ENCODE measurements at regions not wholly inside any gene's neighbourhood (a gene's known extent, or its start where the extent isn't known, plus 50 kb on each side); places are given as distances from the start of the nearest gene placed in this dataset.
"Not testable (repeated sequence)": the region's sequence is repeated elsewhere in the genome, so short reads cannot be mapped to it uniquely, and the experiment has no call there.

DNA sequence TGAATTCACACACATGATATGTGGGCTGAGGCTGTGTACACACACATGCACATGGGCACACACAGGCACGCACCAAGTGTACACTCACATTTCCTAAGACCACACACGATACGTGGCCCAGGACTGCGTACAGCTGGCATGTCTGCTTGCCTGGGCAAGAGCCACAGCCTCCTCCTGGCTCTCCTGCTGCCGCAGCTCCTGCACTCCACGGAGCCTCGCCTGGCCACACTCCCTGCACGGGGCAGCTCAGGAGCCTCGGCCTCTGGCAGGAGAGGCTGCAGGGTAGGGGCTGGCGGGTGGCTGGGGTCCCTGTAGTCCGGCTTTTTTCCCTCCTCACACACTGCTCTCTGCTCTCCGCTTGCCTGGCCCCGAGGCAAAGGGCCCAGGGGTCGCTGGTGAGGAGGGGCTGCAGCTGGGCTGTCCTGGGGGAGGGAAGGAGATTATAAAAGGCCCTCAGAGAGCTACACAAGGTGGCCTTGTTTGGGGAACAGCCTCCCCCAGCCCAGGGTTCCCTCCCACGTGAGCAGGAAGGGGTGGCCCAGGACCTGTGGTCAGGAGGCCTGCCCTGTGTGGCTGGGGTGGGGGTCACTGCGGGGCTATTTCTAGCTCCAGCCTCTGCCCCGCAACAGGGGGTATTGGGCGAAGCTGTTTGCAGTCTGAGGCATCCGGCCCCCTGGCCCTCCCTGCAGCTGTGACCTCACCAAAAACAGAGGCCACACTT lies 89.0 kb upstream of the SFSWAP start:
- Histone ChIP-seq H3K36me3 (replicated peaks; ENCODE audit: control insufficient read depth, insufficient read depth, low read length) (no peaks in the 10 kb centered on the region), H3K27me3 (ENCODE audit: control insufficient read depth, insufficient read depth, low read length) (no peaks in the 10 kb centered on the region; the same call in none of the 2 replicates), H3K4me3 (ENCODE audit: insufficient read depth, low read depth, low read length) (no peak overlapping the region)
- peak; percentile 77 for DNase-seq

DNA sequence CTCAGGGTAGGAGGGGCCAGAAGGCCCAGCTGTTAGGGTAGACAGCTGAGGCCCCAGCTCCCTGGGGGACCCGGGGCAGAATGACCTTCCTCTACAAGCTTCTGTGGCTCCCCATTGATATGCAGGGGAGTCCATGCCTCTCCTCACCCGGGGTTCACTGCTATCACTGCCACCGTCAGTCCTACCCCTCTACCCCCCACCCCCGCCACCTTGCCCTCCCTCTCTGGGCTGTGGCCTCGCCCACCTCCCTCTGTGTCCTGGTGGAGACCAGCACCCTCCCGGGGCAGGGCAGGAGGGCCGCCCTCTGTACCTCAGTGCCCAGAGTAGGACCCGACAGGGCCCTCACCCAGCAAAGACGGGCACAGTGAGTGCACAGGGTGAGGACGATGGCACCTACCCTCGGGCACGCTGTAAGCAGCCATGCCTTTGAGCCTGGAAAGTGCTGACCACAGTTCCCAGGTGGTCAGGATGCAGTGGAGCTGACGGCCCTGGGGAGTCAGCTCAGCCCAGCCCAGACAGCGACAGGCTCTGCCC lies 88.4 kb upstream of the SFSWAP start:
- no peaks in the 10 kb centered on the region; the same call in none of the 2 replicates for H3K27me3 ChIP-seq (ENCODE audit: control insufficient read depth, insufficient read depth, low read length)
- H3K36me3 ChIP-seq (replicated peaks; ENCODE audit: control insufficient read depth, insufficient read depth, low read length): no peaks in the 10 kb centered on the region
- DNase-seq: peak; percentile 59
- H3K4me3 ChIP-seq (ENCODE audit: insufficient read depth, low read depth, low read length): no peak overlapping the region

DNA sequence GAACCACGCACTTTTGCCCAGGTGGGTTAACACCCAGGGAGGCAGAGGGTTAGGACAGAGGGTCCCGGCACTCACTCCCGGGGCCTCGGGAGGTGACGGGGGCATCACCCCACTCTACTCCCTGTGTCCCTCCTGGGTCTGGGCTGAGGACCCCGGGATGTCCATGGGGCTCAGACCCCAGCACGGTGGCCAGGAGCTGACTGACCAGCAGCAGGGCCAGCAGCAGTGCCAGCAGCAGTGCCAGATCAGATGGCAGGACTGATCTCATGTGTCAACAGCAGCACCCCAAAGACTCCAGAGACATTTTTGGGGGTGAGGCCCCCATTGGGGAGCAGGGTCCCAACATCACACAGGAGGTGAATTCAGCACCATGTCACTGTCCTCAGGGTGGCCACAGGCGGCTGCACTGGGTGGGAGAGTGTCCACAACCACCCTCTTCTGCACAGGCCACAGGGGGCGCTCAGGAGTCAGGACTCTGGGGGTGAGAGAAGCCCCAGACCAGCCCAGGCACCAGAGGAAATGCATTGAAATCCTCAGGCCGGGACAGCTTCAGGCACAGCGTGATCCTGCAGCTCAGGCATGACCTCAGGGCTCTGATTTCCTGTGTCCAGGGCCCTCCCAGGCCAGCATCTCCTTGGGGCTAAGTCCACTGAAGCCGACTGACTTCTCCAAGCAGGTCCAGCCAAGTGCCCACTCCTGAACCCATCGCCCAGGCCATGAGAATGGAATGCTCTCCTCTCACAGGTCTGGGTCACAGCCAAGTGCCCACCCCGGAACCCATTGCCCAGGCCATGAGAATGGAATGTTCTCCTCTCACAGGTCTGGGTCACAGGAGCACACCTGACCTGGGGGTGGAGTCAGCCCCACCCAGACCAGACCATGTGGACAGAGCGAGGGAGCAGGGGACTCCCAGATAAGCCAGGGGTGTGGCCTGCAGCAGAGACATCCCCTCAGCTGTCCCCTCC lies 87.2 kb upstream of the SFSWAP start:
- peak; percentile 68 for DNase-seq
- not testable (repeated sequence) for H3K36me3 ChIP-seq (replicated peaks; ENCODE audit: control insufficient read depth, insufficient read depth, low read length); H3K4me3 ChIP-seq (ENCODE audit: insufficient read depth, low read depth, low read length); H3K27me3 ChIP-seq (ENCODE audit: control insufficient read depth, insufficient read depth, low read length)

DNA sequence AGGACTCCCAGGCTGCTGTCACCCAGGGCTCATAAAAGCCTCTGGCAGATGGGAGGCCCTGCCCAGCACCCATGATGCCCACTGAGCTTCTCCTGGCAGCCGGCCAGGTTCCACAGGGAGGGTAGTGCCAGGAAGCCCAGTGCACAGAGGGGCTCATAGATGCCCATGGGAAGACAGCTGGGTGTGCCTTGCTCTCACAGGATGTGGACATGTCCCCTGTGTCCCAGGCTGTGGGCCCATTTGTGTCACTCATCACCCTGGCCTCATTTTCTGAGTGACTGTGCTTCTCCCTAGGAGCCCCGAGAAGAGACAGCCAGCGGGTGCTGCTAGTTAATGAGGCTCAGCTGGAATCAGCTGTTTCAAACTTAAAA lies 86.5 kb upstream of the SFSWAP start:
- H3K27me3 ChIP-seq (ENCODE audit: control insufficient read depth, insufficient read depth, low read length); H3K36me3 ChIP-seq (replicated peaks; ENCODE audit: control insufficient read depth, insufficient read depth, low read length); H3K4me3 ChIP-seq (ENCODE audit: insufficient read depth, low read depth, low read length): not testable (repeated sequence)
- DNase-seq: peak; percentile 55

DNA sequence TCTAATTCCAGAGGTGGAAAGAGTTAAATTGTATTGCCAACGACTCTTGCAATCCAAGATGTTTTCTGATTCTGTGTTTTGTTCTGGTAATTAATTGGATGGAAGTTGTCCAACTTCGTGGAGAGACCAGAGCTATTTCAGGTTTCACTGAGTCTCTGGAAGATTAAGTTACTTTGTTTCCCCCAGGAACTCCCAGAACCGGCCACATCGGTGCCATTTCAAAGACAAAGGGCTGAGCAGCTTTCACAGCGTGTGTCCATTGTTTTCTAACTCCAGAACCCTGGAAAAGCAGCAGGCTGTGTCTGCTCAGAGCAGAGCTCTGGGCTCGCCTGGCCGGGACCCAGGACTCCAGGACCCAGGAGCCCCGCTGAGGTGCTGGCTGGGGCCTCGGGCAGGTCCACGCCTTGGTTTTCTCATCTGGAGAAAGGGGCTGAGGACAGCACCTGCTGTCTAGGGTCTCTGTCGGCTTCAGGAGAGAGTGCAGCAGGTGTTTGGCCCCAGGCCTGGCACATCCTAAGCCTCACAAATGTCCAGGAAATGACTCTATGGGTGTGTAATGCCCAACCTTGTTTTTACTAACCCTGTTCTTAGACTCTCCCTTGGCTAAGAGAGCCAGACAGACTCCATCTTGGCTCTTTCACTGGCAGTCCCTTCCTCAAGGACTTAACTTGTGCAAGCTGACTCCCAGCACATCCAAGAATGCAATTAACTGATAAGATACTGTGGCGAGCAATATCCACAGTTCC lies 86.0 kb upstream of the SFSWAP start:
- H3K36me3 ChIP-seq (replicated peaks; ENCODE audit: control insufficient read depth, insufficient read depth, low read length); H3K4me3 ChIP-seq (ENCODE audit: insufficient read depth, low read depth, low read length); H3K27me3 ChIP-seq (ENCODE audit: control insufficient read depth, insufficient read depth, low read length): not testable (repeated sequence)
- DNase-seq: peak; percentile 72

DNA sequence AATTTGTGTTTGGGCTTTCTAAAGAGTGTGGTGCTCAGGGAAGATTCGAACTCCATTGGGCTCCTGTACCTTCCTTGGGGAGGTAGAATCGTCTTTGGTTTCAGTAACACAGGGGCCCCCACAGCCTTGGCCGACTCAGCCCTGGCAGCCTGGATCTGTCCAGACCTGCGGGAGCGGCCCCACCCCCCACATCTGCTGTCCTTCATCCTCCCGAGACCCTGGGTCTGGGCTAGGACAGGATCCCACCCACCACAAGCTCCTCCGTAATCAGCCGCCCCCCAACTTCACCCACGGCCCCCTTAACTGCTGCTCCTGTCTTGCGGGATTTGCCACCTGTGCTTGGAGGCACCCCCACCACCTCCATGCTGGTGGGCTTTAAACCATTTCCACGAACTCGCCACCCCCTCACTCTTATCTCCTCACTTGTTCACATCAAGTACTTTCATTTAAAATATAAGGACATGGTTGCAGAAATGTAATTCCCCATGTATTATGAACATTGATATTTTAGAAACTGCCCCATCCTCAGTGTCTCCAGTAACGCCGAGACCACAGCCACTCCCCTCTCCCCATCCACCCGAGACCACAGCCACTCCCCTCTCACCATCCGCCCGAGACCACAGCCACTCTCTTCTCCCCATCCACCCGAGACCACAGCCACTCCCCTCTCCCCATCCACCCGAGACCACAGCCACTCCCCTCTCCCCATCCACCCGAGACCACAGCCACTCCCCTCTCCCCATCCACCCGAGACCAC lies 84.7 kb upstream of the SFSWAP start:
- DNase-seq; H3K36me3 ChIP-seq (replicated peaks; ENCODE audit: control insufficient read depth, insufficient read depth, low read length); H3K27me3 ChIP-seq (ENCODE audit: control insufficient read depth, insufficient read depth, low read length): not testable (repeated sequence)
- H3K4me3 ChIP-seq (ENCODE audit: insufficient read depth, low read depth, low read length): peak overlapping the region; percentile 24

DNA sequence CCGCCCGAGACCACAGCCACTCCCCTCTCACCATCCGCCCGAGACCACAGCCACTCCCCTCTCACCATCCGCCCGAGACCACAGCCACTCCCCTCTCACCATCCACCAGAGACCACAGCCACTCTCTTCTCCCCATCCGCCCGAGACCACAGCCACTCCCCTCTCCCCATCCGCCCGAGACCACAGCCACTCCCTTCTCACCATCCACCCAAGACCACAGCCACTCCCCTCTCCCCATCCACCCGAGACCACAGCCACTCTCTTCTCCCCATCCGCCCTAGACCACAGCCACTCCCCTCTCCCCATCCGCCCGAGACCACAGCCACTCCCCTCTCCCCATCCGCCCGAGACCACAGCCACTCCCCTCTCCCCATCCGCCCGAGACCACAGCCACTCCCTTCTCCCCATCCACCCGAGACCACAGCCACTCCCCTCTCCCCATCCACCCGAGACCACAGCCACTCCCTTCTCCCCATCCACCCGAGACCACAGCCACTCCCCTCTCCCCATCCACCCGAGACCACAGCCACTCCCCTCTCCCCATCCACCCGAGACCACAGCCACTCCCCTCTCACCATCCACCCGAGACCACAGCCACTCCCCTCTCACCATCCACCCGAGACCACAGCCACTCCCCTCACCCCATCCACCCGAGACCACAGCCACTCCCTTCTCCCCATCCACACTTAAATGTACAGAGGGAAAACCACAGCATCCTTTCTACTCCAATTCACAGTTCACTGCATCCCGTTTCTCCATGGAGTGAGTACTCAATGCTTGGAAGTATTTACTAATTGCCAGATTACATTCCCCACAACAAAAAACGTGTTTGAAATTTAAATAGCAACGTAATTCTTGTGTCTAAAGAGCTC lies 83.5 kb upstream of the SFSWAP start:
- peak overlapping the region; percentile 40 for H3K4me3 ChIP-seq (ENCODE audit: insufficient read depth, low read depth, low read length)
- not testable (repeated sequence) for DNase-seq; H3K36me3 ChIP-seq (replicated peaks; ENCODE audit: control insufficient read depth, insufficient read depth, low read length); H3K27me3 ChIP-seq (ENCODE audit: control insufficient read depth, insufficient read depth, low read length)

DNA sequence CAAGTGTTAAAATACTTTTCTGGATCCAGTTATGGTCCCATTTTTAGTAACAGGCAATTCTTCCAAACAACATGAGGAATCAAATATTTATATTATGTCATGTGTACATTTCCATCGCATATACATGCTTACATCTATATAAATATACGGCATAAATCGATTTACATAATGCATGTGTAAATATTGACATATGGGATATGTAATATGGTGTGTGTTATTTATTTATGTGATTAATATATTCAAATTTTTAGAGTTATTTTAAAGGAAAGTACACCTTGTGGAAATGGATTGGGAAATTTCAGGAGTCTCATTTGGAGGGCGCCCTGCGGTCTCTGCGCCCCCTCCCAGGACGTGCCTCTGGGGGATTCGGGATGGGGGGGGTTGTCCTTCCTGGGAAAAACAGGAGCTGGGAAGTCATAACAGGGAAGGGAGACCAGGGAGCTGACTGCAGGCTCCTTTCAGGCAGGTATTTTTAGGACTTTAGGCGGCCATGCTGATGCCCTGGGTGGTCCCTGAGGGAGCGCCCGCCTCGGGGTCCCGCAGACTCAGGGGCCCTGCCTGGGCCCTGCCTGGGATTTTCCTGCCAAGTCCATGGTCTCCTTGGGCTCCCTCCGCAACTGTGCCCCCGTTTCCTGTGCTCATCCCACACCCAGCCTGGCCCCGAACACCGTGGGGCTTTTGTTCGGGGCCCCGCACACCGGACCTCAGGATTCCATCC lies 82.7 kb upstream of the SFSWAP start:
- peak; percentile 74 for DNase-seq
- no peaks in the 10 kb centered on the region for H3K36me3 ChIP-seq (replicated peaks; ENCODE audit: control insufficient read depth, insufficient read depth, low read length)
- peak overlapping the region; percentile 18; the same call in 1 of the 2 replicates for H3K4me3 ChIP-seq (ENCODE audit: insufficient read depth, low read depth, low read length)
- no peaks in the 10 kb centered on the region; the same call in 1 of the 2 replicates for H3K27me3 ChIP-seq (ENCODE audit: control insufficient read depth, insufficient read depth, low read length)

DNA sequence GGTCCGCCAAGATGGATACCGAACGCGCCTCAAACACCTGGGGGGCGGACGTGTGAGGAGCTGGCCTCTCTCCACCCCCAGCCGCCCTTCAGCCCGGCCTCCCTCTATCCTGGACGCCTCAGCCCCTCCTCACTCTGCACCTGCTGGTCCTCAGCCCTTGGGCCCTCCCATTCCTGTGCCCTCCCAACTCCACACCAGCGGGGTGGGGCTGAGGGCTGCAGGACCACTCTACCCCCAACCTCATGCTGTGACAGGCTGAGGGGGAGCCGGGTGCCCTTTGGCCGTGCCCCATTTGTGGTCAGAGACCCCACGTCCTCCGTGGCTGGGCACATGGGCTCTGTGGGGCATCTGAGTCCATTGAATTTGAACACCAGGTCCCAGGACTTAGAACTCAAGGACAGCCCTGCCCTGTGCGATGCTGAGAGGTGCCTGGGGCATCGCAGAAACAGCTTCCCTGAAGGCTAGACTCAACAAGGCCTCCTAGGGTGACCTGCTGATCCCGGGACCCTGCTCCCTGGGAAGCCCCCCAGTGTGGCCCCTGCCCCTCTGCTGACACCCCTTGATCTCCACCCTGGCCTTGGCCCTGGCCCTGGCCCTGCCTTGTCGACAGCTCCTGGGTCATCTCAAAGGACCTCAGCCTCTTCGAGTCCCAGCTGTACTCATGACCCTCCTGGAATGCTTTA lies 82.0 kb upstream of the SFSWAP start:
- H3K36me3 ChIP-seq (replicated peaks; ENCODE audit: control insufficient read depth, insufficient read depth, low read length): no peaks in the 10 kb centered on the region
- peak; percentile 69 for DNase-seq
- no peak overlapping the region; the same call in 1 of the 2 replicates for H3K4me3 ChIP-seq (ENCODE audit: insufficient read depth, low read depth, low read length)
- no peaks in the 10 kb centered on the region; the same call in 1 of the 2 replicates for H3K27me3 ChIP-seq (ENCODE audit: control insufficient read depth, insufficient read depth, low read length)

DNA sequence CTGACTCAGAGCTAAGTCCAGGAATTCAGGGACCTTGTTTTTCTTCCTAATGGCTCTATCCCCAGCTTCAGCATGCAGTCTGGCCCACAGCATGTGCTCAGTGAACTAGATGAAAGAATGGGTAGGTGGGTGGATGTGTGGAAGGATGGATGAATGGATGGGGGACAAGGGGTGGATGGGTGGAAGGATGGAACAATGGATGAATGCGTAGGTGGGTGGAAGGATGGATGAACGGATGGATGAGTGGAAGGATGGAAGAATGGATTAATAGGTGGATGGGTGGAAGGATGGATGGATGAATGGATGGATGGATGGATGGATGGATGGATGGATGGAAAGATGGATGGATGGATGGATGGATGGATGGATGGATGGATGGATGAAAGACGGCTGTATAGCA lies 79.7 kb upstream of the SFSWAP start:
- DNase-seq: no peak
- H3K4me3 ChIP-seq (ENCODE audit: insufficient read depth, low read depth, low read length): no peak overlapping the region
- H3K27me3 ChIP-seq (ENCODE audit: control insufficient read depth, insufficient read depth, low read length): no peaks in the 10 kb centered on the region
- no peaks in the 10 kb centered on the region for H3K36me3 ChIP-seq (replicated peaks; ENCODE audit: control insufficient read depth, insufficient read depth, low read length)

DNA sequence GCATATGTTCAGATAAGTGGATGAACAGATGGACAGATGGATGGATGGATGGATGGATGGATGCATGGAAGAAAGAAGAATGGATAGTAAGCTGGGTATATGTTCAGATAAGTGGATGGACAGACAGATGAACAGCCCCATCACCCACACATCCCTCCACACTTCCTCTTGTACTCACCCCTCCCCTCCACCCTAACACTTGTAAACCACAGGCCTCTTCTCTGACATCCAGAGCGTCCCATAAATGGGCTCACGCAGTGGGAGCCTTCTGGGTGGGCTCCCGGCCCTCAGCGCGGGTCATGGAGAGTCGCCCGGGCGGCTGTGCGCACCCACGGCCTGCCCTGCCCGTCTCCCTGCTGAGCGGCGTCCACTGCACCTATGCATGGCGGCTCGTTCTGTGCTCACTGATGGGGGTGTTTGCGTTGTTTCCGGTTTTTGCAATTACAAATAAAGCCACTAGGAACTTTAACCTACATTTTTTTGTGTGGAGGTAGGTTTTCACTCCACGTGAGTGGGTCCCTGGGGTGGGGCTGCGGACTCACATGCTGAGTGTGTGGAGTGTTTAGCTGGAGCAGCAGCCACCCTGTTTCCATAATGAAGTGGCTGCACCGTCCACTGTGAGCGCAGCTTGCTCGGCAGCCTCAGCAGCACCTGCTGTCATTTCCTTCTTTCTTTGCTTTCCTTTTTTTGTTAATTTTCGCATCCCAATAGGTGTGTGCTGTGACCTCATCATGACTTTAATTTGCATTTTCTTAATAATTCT lies 78.8 kb upstream of the SFSWAP start:
- DNase-seq; H3K4me3 ChIP-seq (ENCODE audit: insufficient read depth, low read depth, low read length); H3K27me3 ChIP-seq (ENCODE audit: control insufficient read depth, insufficient read depth, low read length); H3K36me3 ChIP-seq (replicated peaks; ENCODE audit: control insufficient read depth, insufficient read depth, low read length): not testable (repeated sequence)

DNA sequence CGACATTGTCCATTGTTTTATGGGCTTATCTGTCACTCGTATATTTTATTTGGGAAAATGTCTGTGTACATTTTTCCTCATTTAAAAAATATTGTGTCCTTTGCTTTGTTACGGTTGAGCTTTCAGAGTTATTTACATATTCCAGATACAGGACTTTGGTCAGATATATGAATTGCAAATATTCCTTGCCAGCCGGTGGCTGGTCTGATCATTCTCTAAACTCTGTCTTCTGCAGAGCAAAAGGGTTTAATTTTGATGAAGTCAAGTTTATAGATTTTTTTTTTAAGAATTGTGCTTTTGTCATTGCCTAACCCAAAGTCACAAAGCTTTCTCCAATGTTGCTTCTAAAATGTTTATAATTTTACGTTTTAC lies 78.3 kb upstream of the SFSWAP start:
- not testable (repeated sequence) for H3K4me3 ChIP-seq (ENCODE audit: insufficient read depth, low read depth, low read length); DNase-seq

More for the DNA sequence above, 78.3 kb upstream of the SFSWAP start:
- not testable (repeated sequence) for H3K36me3 ChIP-seq (replicated peaks; ENCODE audit: control insufficient read depth, insufficient read depth, low read length); H3K27me3 ChIP-seq (ENCODE audit: control insufficient read depth, insufficient read depth, low read length)

Data from H7 (cell line).